Naive thymus-derived CD8-positive, alpha-beta T cell (primary cell): ENCODE measurements at regions not wholly inside any gene's neighbourhood (a gene's known extent, or its start where the extent isn't known, plus 50 kb on each side); places are given as distances from the start of the nearest gene placed in this dataset.

Experiments used
- ATAC-seq, 2 donors: fragments of 150-1000 bp; cut with Tn5 transposase in 1 of 2; sonication (Bioruptor Pico), chemical (Tn5 transposase) in 1 of 2; 1 replicate in 1 of 2; 2 replicates in 1 of 2; pipeline ENCODE4 v1.10.0; 2021; ENCODE audit warnings: mild to moderate bottlenecking in 2 of 2, moderate library complexity in 2 of 2
- POLR2A ChIA-PET: fragments of 350-600 bp; sonication (Branson Sonifier 250); formaldehyde crosslinking; loops from one replicate; lab custom pipeline; 2021; ENCODE audit warnings: antibody characterized with exemption; lab: Charles Lee
- DNase-seq, 10 donors: peaks; one replicate each; pipeline versions ENCODE4 v3.0.0 to v3.0.0-alpha.2; 2020 to 2022
- H3K27ac Mint-ChIP-seq, 10 donors: one replicate each; pipeline ENCODE4 v1.8.0; 2020 to 2022; ENCODE audit warnings: mild to moderate bottlenecking in 10 of 10, mixed read lengths in 10 of 10, moderate library complexity in 4 of 10, inconsistent platforms in 1 of 10
- H3K27me3 Mint-ChIP-seq, 5 donors: one replicate each; pipeline ENCODE4 v1.8.0; 2021 to 2022; ENCODE audit warnings: mixed read lengths in 5 of 5
- H3K36me3 Mint-ChIP-seq, 3 donors: one replicate each; pipeline ENCODE4 v1.8.0; 2020 to 2022; ENCODE audit warnings: mixed read lengths in 3 of 3, mild to moderate bottlenecking in 2 of 3, inconsistent platforms in 1 of 3
- H3K4me1 Mint-ChIP-seq, 4 donors: one replicate each; pipeline ENCODE4 v1.8.0; 2021 to 2022; ENCODE audit warnings: mixed read lengths in 4 of 4
- H3K4me3 Mint-ChIP-seq, 10 donors: one replicate each; pipeline ENCODE4 v1.8.0; 2020 to 2022; ENCODE audit warnings: mild to moderate bottlenecking in 10 of 10, mixed read lengths in 10 of 10, moderate library complexity in 6 of 10, inconsistent platforms in 1 of 10
- H3K9me3 Mint-ChIP-seq, 9 donors: one replicate each; pipeline ENCODE4 v1.8.0; 2020 to 2022; ENCODE audit warnings: mixed read lengths in 9 of 9, mild to moderate bottlenecking in 3 of 9, inconsistent platforms in 1 of 9, moderate library complexity in 1 of 9

GRCh38 chr18:10053861-10054260 is 140.0 kb downstream of the VAPA start:
- POLR2A ChIA-PET, result no interaction called here
- peaks cover 0 to 15% (median 0%) of the 10 kb centered on the region in 4 donors for H3K4me1 Mint-ChIP-seq
- H3K4me3 Mint-ChIP-seq, result no peak overlapping the region
- no peak for DNase-seq
- no peak for ATAC-seq
- H3K9me3 Mint-ChIP-seq, result no peaks in the 10 kb centered on the region
- H3K27ac Mint-ChIP-seq, result peak overlapping the region in 1 of 10 donors; percentile 60
- H3K36me3 Mint-ChIP-seq, result no peaks in the 10 kb centered on the region
- peaks cover 0 to 3% (median 0%) of the 10 kb centered on the region in 5 donors for H3K27me3 Mint-ChIP-seq

GRCh38 chr18:10054366-10054765 is 140.6 kb downstream of the VAPA start:
- Mint-ChIP-seq H3K4me3 (no peak overlapping the region), H3K4me1 (peaks cover 0 to 15% (median 0%) of the 10 kb centered on the region in 4 donors), H3K27ac (peak overlapping the region in 1 of 10 donors; percentile 17), H3K9me3 (no peaks in the 10 kb centered on the region), H3K36me3 (no peaks in the 10 kb centered on the region), H3K27me3 (peaks cover 0 to 3% (median 0%) of the 10 kb centered on the region in 5 donors)
- no peak for DNase-seq
- POLR2A ChIA-PET, result no interaction called here
- ATAC-seq, result no peak

GRCh38 chr18:10055125-10055750 is 141.4 kb downstream of the VAPA start:
- POLR2A ChIA-PET, result no interaction called here
- peaks cover 0 to 15% (median 0%) of the 10 kb centered on the region in 4 donors for H3K4me1 Mint-ChIP-seq
- H3K36me3 Mint-ChIP-seq, result no peaks in the 10 kb centered on the region
- ATAC-seq, result no peak
- no peak overlapping the region for H3K27ac Mint-ChIP-seq
- no peak for DNase-seq
- peaks cover 0 to 3% (median 0%) of the 10 kb centered on the region in 5 donors for H3K27me3 Mint-ChIP-seq
- no peaks in the 10 kb centered on the region for H3K9me3 Mint-ChIP-seq
- H3K4me3 Mint-ChIP-seq, result no peak overlapping the region

- Mint-ChIP-seq H3K27ac (no peak overlapping the region), H3K27me3 (peaks cover 0 to 8% (median 0%) of the 10 kb centered on the region in 5 donors), H3K4me3 (no peak overlapping the region), H3K36me3 (no peaks in the 10 kb centered on the region), H3K4me1 (peaks cover 0 to 15% (median 0%) of the 10 kb centered on the region in 4 donors), H3K9me3 (no peaks in the 10 kb centered on the region)
- POLR2A ChIA-PET, result interaction anchor here (0.6 kb wide), 1 partner anchor 78 kb away, joined by 3 read pairs; no protein-coding TSS in a partner anchor
- DNase-seq (no peak), ATAC-seq (no peak)
Observed at GRCh38 chr18:10056506-10056905, 142.7 kb downstream of the VAPA start.

GRCh38 chr18:10057401-10057893 is 143.6 kb downstream of the VAPA start:
- ATAC-seq (no peak), DNase-seq (no peak)
- Mint-ChIP-seq H3K4me1 (peaks cover 0 to 15% (median 0%) of the 10 kb centered on the region in 4 donors), H3K4me3 (no peak overlapping the region), H3K9me3 (no peaks in the 10 kb centered on the region), H3K27ac (peak overlapping the region in 1 of 10 donors; percentile 27), H3K36me3 (no peaks in the 10 kb centered on the region), H3K27me3 (peaks cover 0 to 10% (median 0%) of the 10 kb centered on the region in 5 donors)
- POLR2A ChIA-PET, result no interaction called here

GRCh38 chr18:10057894-10058791 is 144.3 kb downstream of the VAPA start:
- no peaks in the 10 kb centered on the region for H3K36me3 Mint-ChIP-seq
- POLR2A ChIA-PET, result no interaction called here

GRCh38 chr18:10059610-10060468 is 146.0 kb downstream of the VAPA start:
- Mint-ChIP-seq H3K9me3 (no peaks in the 10 kb centered on the region), H3K4me3 (no peak overlapping the region), H3K4me1 (peaks cover 0 to 15% (median 0%) of the 10 kb centered on the region in 4 donors), H3K27ac (no peak overlapping the region), H3K36me3 (no peaks in the 10 kb centered on the region), H3K27me3 (peaks cover 0 to 10% (median 1%) of the 10 kb centered on the region in 5 donors)
- DNase-seq (no peak), ATAC-seq (no peak)
- POLR2A ChIA-PET, result no interaction called here

More at GRCh38 chr18:10057894-10058791, 144.3 kb downstream of the VAPA start:
- peaks cover 0 to 10% (median 1%) of the 10 kb centered on the region in 5 donors for H3K27me3 Mint-ChIP-seq
- ATAC-seq, result no peak
- peaks cover 0 to 15% (median 0%) of the 10 kb centered on the region in 4 donors for H3K4me1 Mint-ChIP-seq
- DNase-seq, result no peak
- no peak overlapping the region for H3K27ac Mint-ChIP-seq
- no peak overlapping the region for H3K4me3 Mint-ChIP-seq
- H3K9me3 Mint-ChIP-seq, result no peaks in the 10 kb centered on the region

GRCh38 chr18:10060469-10060782 is 146.6 kb downstream of the VAPA start:
- no peaks in the 10 kb centered on the region for H3K36me3 Mint-ChIP-seq
- ATAC-seq, result no peak
- DNase-seq, result no peak
- POLR2A ChIA-PET, result no interaction called here
- peaks cover 0 to 15% (median 0%) of the 10 kb centered on the region in 4 donors for H3K4me1 Mint-ChIP-seq
- no peak overlapping the region for H3K4me3 Mint-ChIP-seq
- H3K27ac Mint-ChIP-seq, result no peak overlapping the region
- no peaks in the 10 kb centered on the region for H3K9me3 Mint-ChIP-seq
- peaks cover 0 to 10% (median 1%) of the 10 kb centered on the region in 5 donors for H3K27me3 Mint-ChIP-seq

- H3K36me3 Mint-ChIP-seq, result no peaks in the 10 kb centered on the region
- H3K27ac Mint-ChIP-seq, result no peak overlapping the region
- no peaks in the 10 kb centered on the region for H3K9me3 Mint-ChIP-seq
- peaks cover 0 to 15% (median 0%) of the 10 kb centered on the region in 4 donors for H3K4me1 Mint-ChIP-seq
- POLR2A ChIA-PET, result no interaction called here
- DNase-seq (no peak), ATAC-seq (no peak)
- H3K4me3 Mint-ChIP-seq, result no peak overlapping the region
- peaks cover 0 to 10% (median 1%) of the 10 kb centered on the region in 5 donors for H3K27me3 Mint-ChIP-seq
Observed at GRCh38 chr18:10060841-10061240, 147.0 kb downstream of the VAPA start.

- H3K4me1 Mint-ChIP-seq, result peaks cover 0 to 14% (median 0%) of the 10 kb centered on the region in 4 donors
- peaks cover 0 to 10% (median 1%) of the 10 kb centered on the region in 5 donors for H3K27me3 Mint-ChIP-seq
- no peak overlapping the region for H3K27ac Mint-ChIP-seq
- POLR2A ChIA-PET, result no interaction called here
- no peak for DNase-seq
- H3K36me3 Mint-ChIP-seq, result no peaks in the 10 kb centered on the region
- ATAC-seq, result no peak
- no peaks in the 10 kb centered on the region for H3K9me3 Mint-ChIP-seq
- H3K4me3 Mint-ChIP-seq, result no peak overlapping the region
Observed at GRCh38 chr18:10061566-10062140, 147.8 kb downstream of the VAPA start.

GRCh38 chr18:10062302-10063300 is 148.8 kb downstream of the VAPA start:
- DNase-seq (no peak), ATAC-seq (no peak)
- Mint-ChIP-seq H3K27me3 (peaks cover 0 to 10% (median 1%) of the 10 kb centered on the region in 5 donors), H3K4me3 (no peak overlapping the region), H3K27ac (no peak overlapping the region), H3K4me1 (peaks cover 0 to 5% (median 0%) of the 10 kb centered on the region in 4 donors), H3K36me3 (no peaks in the 10 kb centered on the region), H3K9me3 (no peaks in the 10 kb centered on the region)
- POLR2A ChIA-PET, result no interaction called here
